H9 (cell line): ENCODE measurements at regions not wholly inside any gene's neighbourhood (a gene's known extent, or its start where the extent isn't known, plus 50 kb on each side); places are given as distances from the start of the nearest gene placed in this dataset.

Source experiments
- DNase-seq: peaks from one replicate; pipeline ENCODE4 v3.0.0-alpha.2; 2017
- H2AFZ ChIP-seq: one replicate; pipeline ENCODE4 v1.6.1; 2013; ENCODE audit warnings: mild to moderate bottlenecking, low read length, control low read depth, moderate library complexity
- H2AK5ac ChIP-seq: 2 replicates; pipeline ENCODE4 v1.6.1; 2013; ENCODE audit warnings: low read length, control low read depth, mixed read lengths; ENCODE audit not compliant: insufficient read length
- H2BK120ac ChIP-seq: one replicate; pipeline ENCODE4 v1.6.1; 2013; ENCODE audit warnings: low read depth, mild to moderate bottlenecking, low read length, control low read depth, inconsistent platforms; ENCODE audit not compliant: poor library complexity, severe bottlenecking
- H2BK12ac ChIP-seq: 2 replicates; pipeline ENCODE4 v1.6.1; 2013; ENCODE audit warnings: low read length, control low read depth, mixed read lengths, low read depth; ENCODE audit not compliant: insufficient read length
- H2BK15ac ChIP-seq: 2 replicates; pipeline ENCODE4 v1.6.1; 2013; ENCODE audit warnings: low read depth, low read length, control low read depth
- H2BK20ac ChIP-seq: one replicate; pipeline ENCODE4 v1.6.1; 2013; ENCODE audit warnings: low read depth, mild to moderate bottlenecking, low read length, control low read depth, inconsistent platforms; ENCODE audit not compliant: poor library complexity, severe bottlenecking
- H2BK5ac ChIP-seq: 2 replicates; pipeline ENCODE4 v1.6.1; 2013; ENCODE audit warnings: low read length, control low read depth, mixed read lengths; ENCODE audit not compliant: insufficient read length
- H3K14ac ChIP-seq: 2 replicates; pipeline ENCODE4 v1.6.1; 2013; ENCODE audit warnings: low read length, control low read depth; ENCODE audit not compliant: insufficient read depth
- H3K18ac ChIP-seq: 2 replicates; pipeline ENCODE4 v1.6.1; 2013; ENCODE audit warnings: low read depth, mild to moderate bottlenecking, mixed read lengths, low read length, control low read depth; ENCODE audit not compliant: insufficient read length
- H3K23ac ChIP-seq: 2 replicates; pipeline ENCODE4 v1.6.1; 2013; ENCODE audit warnings: low read length, control low read depth, mixed read lengths, low read depth; ENCODE audit not compliant: insufficient read length
- H3K23me2 ChIP-seq: 2 replicates; pipeline ENCODE4 v1.6.1; 2013; ENCODE audit warnings: low read depth, mild to moderate bottlenecking, mixed read lengths, low read length, control low read depth; ENCODE audit not compliant: insufficient read length, poor library complexity, severe bottlenecking
- H3K27ac ChIP-seq: 2 replicates; pipeline ENCODE4 v1.5.1; 2013; ENCODE audit warnings: low read length, control low read depth, mixed read lengths, low read depth; ENCODE audit not compliant: insufficient read length
- H3K27me3 ChIP-seq: 2 replicates; pipeline ENCODE4 v1.6.1; 2013; ENCODE audit warnings: low read length, control low read depth, inconsistent platforms; ENCODE audit not compliant: insufficient read depth
- H3K4ac ChIP-seq: 2 replicates; pipeline ENCODE4 v1.6.1; 2013; ENCODE audit warnings: low read depth, mild to moderate bottlenecking, control low read depth, inconsistent platforms, low read length, moderate library complexity
- H3K4me1 ChIP-seq: 2 replicates; pipeline ENCODE4 v1.6.1; 2013; ENCODE audit warnings: low read length, control low read depth, inconsistent platforms; ENCODE audit not compliant: insufficient read depth
- H3K4me2 ChIP-seq: 2 replicates; pipeline ENCODE4 v1.6.1; 2013; ENCODE audit warnings: low read length, control low read depth, mixed read lengths; ENCODE audit not compliant: insufficient read length, insufficient read depth
- H3K56ac ChIP-seq: 2 replicates; pipeline ENCODE4 v1.6.1; 2013; ENCODE audit warnings: low read depth, mild to moderate bottlenecking, mixed read lengths, low read length, control low read depth; ENCODE audit not compliant: insufficient read length
- H3K79me1 ChIP-seq: 2 replicates; pipeline ENCODE4 v1.6.1; 2013; ENCODE audit warnings: low read depth, mild to moderate bottlenecking, moderate library complexity, low read length, control low read depth, inconsistent platforms; ENCODE audit not compliant: insufficient read depth, poor library complexity, severe bottlenecking
- H3K79me2 ChIP-seq: 2 replicates; pipeline ENCODE4 v1.6.1; 2013; ENCODE audit warnings: low read length, control low read depth, inconsistent platforms; ENCODE audit not compliant: insufficient read depth
- H3K9ac ChIP-seq: 2 replicates; pipeline ENCODE4 v1.6.1; 2013; ENCODE audit warnings: low read length, control low read depth, mixed read lengths; ENCODE audit not compliant: insufficient read length; ENCODE audit errors: extremely low read depth
- H3K9me3 ChIP-seq: one replicate; pipeline ENCODE4 v1.6.1; 2013; ENCODE audit warnings: low read depth, low read length, inconsistent platforms; ENCODE audit not compliant: control insufficient read depth
- H3T11ph ChIP-seq: one replicate; pipeline ENCODE4 v1.6.1; 2013; ENCODE audit warnings: mild to moderate bottlenecking, low read length, control low read depth, inconsistent platforms
- H4K20me1 ChIP-seq: one replicate; pipeline ENCODE4 v1.6.1; 2013; ENCODE audit not compliant: control insufficient read depth, insufficient read length, insufficient read depth
- H4K5ac ChIP-seq: 2 replicates; pipeline ENCODE4 v1.6.1; 2013; ENCODE audit warnings: low read depth, mild to moderate bottlenecking, mixed read lengths, low read length, control low read depth; ENCODE audit not compliant: insufficient read length
- H4K8ac ChIP-seq: replicated peaks from 2 replicates; pipeline ENCODE4 v1.6.1; 2013; ENCODE audit warnings: low read length, control low read depth, mixed read lengths, low read depth; ENCODE audit not compliant: insufficient read length
- H4K91ac ChIP-seq: 2 replicates; pipeline ENCODE4 v1.6.1; 2013; ENCODE audit warnings: low read depth, mild to moderate bottlenecking, moderate library complexity, mixed read lengths, low read length, control low read depth; ENCODE audit not compliant: insufficient read length
- H3K27ac Mint-ChIP-seq, 3 experiments: 2 replicates in 2 of 3; 3 replicates in 1 of 3; pipeline ENCODE4 v1.8.0; 2020 to 2021; ENCODE audit warnings: mixed read lengths in 3 of 3, mild to moderate bottlenecking in 1 of 3, moderate library complexity in 1 of 3
- H3K27me3 Mint-ChIP-seq: 2 replicates; pipeline ENCODE4 v1.8.0; 2021; ENCODE audit warnings: low read depth, mild to moderate bottlenecking, moderate library complexity, mixed read lengths
- H3K36me3 Mint-ChIP-seq, 3 experiments: 2 replicates in 2 of 3; 3 replicates in 1 of 3; pipeline ENCODE4 v1.8.0; 2020 to 2021; ENCODE audit warnings: low read depth in 3 of 3, mixed read lengths in 3 of 3; ENCODE audit not compliant: insufficient read depth in 1 of 3
- H3K4me1 Mint-ChIP-seq, 2 experiments: 2 replicates each; pipeline ENCODE4 v1.8.0; 2020; ENCODE audit warnings: mixed read lengths in 2 of 2
- H3K4me3 Mint-ChIP-seq, 2 experiments: 2 replicates in 1 of 2; 3 replicates in 1 of 2; pipeline ENCODE4 v1.8.0; 2020 to 2021; ENCODE audit warnings: mild to moderate bottlenecking in 2 of 2, mixed read lengths in 2 of 2, moderate library complexity in 1 of 2
- H3K9me3 Mint-ChIP-seq, 2 experiments: 2 replicates in 1 of 2; 3 replicates in 1 of 2; pipeline ENCODE4 v1.8.0; 2020; ENCODE audit warnings: mild to moderate bottlenecking in 2 of 2, mixed read lengths in 2 of 2, moderate library complexity in 1 of 2
- CTCF ChIP-seq: fragments of 200-600 bp; sonication (generic); conservative IDR thresholded peaks from 3 replicates; pipeline ENCODE4 v1.8.0; 2021; ENCODE audit warnings: antibody characterized with exemption, mild to moderate bottlenecking
- WGBS: extraction: QIAGEN DNeasy Blood & Tissue Kit; methylation state at CpG from one replicate; pipeline ENCODE4 v1.1.7; 2013; ENCODE audit warnings: missing lambda C conversion rate, low lambda C conversion rate, mixed read lengths; ENCODE audit not compliant: insufficient read length; ENCODE audit errors: extremely low coverage; 5-methylcytosine and 5-hydroxymethylcytosine counted together

GRCh38 chr21:27315373-27315772 is 348.5 kb upstream of the ADAMTS5 start:
- Mint-ChIP-seq H3K27ac (no peak overlapping the region), H3K36me3 (peaks cover 2 to 18% (median 8%) of the 10 kb centered on the region in 3 experiments; a peak in 5 of 7 replicates), H3K9me3 (peaks cover 9 to 15% of the 10 kb centered on the region in 2 experiments; a peak in 4 of 5 replicates), H3K4me1 (peaks cover 2% of the 10 kb centered on the region in 2 experiments; a peak in 2 of 4 replicates), H3K27me3 (no peaks in the 10 kb centered on the region), H3K4me3 (no peak overlapping the region)
- Histone ChIP-seq H4K91ac (no peak overlapping the region), H4K8ac (no peak overlapping the region), H3K27ac (no peak overlapping the region), H2BK120ac (no peak overlapping the region), H3K79me2 (no peaks in the 10 kb centered on the region), H4K20me1 (no peaks in the 10 kb centered on the region), H2BK12ac (no peak overlapping the region), H3K27me3 (no peaks in the 10 kb centered on the region), H2BK5ac (no peak overlapping the region), H2BK20ac (no peak overlapping the region), H3K56ac (no peak overlapping the region), H3K9me3 (no peaks in the 10 kb centered on the region), H3K4me1 (no peaks in the 10 kb centered on the region), H3K23ac (no peak overlapping the region), H3K4me2 (no peak overlapping the region), H3T11ph (no peak overlapping the region), H4K5ac (no peak overlapping the region), H3K4ac (no peak overlapping the region), H2BK15ac (no peak overlapping the region), H3K23me2 (no peaks in the 10 kb centered on the region), H3K18ac (no peak overlapping the region), H2AFZ (no peak overlapping the region), H3K79me1 (no peaks in the 10 kb centered on the region), H3K9ac (no peak overlapping the region), H3K14ac (no peak overlapping the region), H2AK5ac (no peak overlapping the region)
- no peak for DNase-seq
- no CpG with 5 or more reads among the region's 2 CpGs for WGBS
- TF ChIP-seq CTCF, result peak; percentile 33; the same call in 2 of the 3 replicates
